A673 (cell line): ENCODE measurements at regions not wholly inside any gene's neighbourhood (a gene's known extent, or its start where the extent isn't known, plus 50 kb on each side); places are given as distances from the start of the nearest gene placed in this dataset.
"Not testable (repeated sequence)": the region's sequence is repeated elsewhere in the genome, so short reads cannot be mapped to it uniquely, and the experiment has no call there.

Experiments used
- BruUV-seq: library from RNA; stranded (reverse); fragments of 400-500 nt; replicated peaks from 2 replicates; lab custom pipeline; 2021; lab: Mats Ljungman, UMichigan
- CTCF ChIA-PET: fragments of 300-600 bp; sonication (Branson Sonifier 250); formaldehyde crosslinking; loops from one replicate; lab custom pipeline; 2022; ENCODE audit warnings: antibody characterized with exemption; lab: Charles Lee
- POLR2A ChIA-PET: fragments of 300-600 bp; sonication (Branson Sonifier 250); formaldehyde crosslinking; loops from one replicate; lab custom pipeline; 2022; ENCODE audit warnings: antibody characterized with exemption; ENCODE audit not compliant: low non-redundant PET; lab: Charles Lee
- DNase-seq: peaks from one replicate; pipeline ENCODE4 v3.0.0-alpha.2; 2015; ENCODE audit warnings: low spot score
- H3K27ac ChIP-seq: fragments of 200-600 bp; sonication (generic); 2 replicates; pipeline ENCODE4 v1.5.1; 2016; ENCODE audit warnings: mixed run types, low read depth, mild to moderate bottlenecking, mixed read lengths, antibody characterized with exemption, low read length; ENCODE audit not compliant: poor library complexity, severe bottlenecking
- H3K27me3 ChIP-seq: fragments of 200-600 bp; sonication (generic); replicated peaks from 2 replicates; pipeline ENCODE4 v1.6.1; 2017; ENCODE audit warnings: mixed run types, low read depth, mild to moderate bottlenecking, mixed read lengths, antibody characterized with exemption, low read length; ENCODE audit not compliant: insufficient read depth, poor library complexity
- H3K36me3 ChIP-seq: fragments of 200-600 bp; sonication (generic); 2 replicates; pipeline ENCODE4 v1.6.1; 2016; ENCODE audit warnings: mixed run types, mild to moderate bottlenecking, mixed read lengths, antibody characterized with exemption, low read length; ENCODE audit not compliant: insufficient read depth, poor library complexity, severe bottlenecking
- H3K4me1 ChIP-seq: fragments of 200-600 bp; sonication (generic); 2 replicates; pipeline ENCODE4 v1.6.1; 2017; ENCODE audit warnings: mixed run types, mild to moderate bottlenecking, mixed read lengths, antibody characterized with exemption, low read length; ENCODE audit not compliant: insufficient read depth, poor library complexity, severe bottlenecking
- H3K4me3 ChIP-seq: fragments of 200-600 bp; sonication (generic); 2 replicates; pipeline ENCODE4 v1.5.1; 2016; ENCODE audit warnings: low read depth, mixed run types, mild to moderate bottlenecking, mixed read lengths, low read length; ENCODE audit not compliant: poor library complexity, severe bottlenecking
- H3K9me3 ChIP-seq: fragments of 200-600 bp; sonication (generic); 2 replicates; pipeline ENCODE4 v1.6.1; 2016; ENCODE audit warnings: mixed run types, low read depth, mild to moderate bottlenecking, mixed read lengths, antibody characterized with exemption, low read length; ENCODE audit not compliant: poor library complexity, severe bottlenecking
- intact Hi-C: fragments of 100-400 bp; cut with micrococcal nuclease; formaldehyde crosslinking; loops from one replicate; pipeline ENCODE4 v1.10.0; 2022; ENCODE audit not compliant: unreplicated experiment

DNA sequence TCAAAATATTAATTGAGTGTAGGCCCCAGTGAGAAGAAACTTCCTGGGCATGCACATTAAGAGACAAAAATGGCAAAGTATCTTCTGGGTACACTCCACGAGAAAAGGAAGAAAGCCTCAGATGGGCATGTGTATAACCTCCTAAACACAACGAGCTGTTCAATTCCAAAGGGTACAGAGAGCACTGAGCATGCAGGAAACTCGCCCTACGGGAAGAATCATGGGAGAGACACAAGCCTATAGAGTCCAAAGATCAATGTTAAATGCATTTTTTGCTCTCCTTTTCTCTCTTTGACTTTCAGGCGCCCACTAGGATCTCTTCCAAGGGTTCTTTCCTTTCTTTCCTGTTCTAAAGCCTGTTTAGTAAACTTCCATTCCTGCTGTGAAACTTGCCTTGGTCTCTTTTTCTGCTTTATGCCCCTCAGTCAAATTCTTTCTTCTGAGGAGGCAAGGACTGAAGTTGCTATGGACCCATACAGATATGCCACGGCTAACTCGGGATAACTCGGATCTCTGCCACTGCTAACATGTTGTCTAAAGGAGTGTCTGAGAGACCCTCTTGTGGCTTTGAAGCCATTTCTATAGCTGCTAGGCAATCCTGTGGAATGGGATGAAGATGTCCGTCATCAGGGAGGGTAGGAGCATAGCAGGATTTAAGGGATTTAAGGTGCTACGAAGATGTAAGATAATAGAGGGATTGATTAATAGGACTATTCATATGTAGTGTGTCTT, 99.5 kb upstream of the MTLN start:
- BruUV-seq, H3K9me3 ChIP-seq, H3K4me1 ChIP-seq, H3K27me3 ChIP-seq, CTCF ChIA-PET, DNase-seq, H3K27ac ChIP-seq, intact Hi-C loops, POLR2A ChIA-PET, H3K36me3 ChIP-seq, H3K4me3 ChIP-seq: not testable (repeated sequence)

DNA sequence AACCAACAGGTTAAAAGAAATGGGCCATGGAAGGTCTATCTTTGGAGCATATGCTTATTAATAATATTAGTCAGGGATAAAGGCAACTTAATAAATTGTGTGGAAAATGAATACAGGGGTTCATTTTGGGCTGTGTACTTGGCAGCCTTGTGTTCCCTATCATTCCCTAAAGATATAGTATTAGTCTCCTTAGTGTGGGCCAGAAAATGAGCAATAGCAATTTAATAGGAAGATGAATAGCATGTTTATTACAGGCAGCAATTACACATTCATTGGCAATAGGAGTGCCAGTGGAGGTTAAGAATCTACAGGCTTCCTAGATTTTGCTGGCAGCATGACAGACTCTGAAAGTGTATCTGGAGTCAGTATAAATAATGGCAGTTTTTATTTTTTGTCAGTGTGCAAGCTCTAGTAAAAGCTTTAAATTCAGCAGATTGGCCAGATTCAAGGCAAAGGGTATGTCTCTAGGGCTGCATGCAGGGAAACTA, 98.7 kb upstream of the MTLN start:
- H3K36me3 ChIP-seq, H3K4me1 ChIP-seq, H3K4me3 ChIP-seq, DNase-seq, POLR2A ChIA-PET, H3K9me3 ChIP-seq, CTCF ChIA-PET, intact Hi-C loops, H3K27ac ChIP-seq, BruUV-seq, H3K27me3 ChIP-seq: not testable (repeated sequence)

- H3K9me3 ChIP-seq, H3K27me3 ChIP-seq, POLR2A ChIA-PET, CTCF ChIA-PET, H3K27ac ChIP-seq, H3K4me3 ChIP-seq, intact Hi-C loops, BruUV-seq, H3K4me1 ChIP-seq, H3K36me3 ChIP-seq, DNase-seq: not testable (repeated sequence)
Measured at GRCh38 chr2:110308728-110309127, 96.4 kb upstream of the MTLN start.

- POLR2A ChIA-PET, H3K27ac ChIP-seq, CTCF ChIA-PET, H3K9me3 ChIP-seq, BruUV-seq, H3K4me1 ChIP-seq, H3K27me3 ChIP-seq, intact Hi-C loops, DNase-seq, H3K36me3 ChIP-seq, H3K4me3 ChIP-seq: not testable (repeated sequence)
Measured at GRCh38 chr2:110292807-110293206, 80.5 kb upstream of the MTLN start.

DNA sequence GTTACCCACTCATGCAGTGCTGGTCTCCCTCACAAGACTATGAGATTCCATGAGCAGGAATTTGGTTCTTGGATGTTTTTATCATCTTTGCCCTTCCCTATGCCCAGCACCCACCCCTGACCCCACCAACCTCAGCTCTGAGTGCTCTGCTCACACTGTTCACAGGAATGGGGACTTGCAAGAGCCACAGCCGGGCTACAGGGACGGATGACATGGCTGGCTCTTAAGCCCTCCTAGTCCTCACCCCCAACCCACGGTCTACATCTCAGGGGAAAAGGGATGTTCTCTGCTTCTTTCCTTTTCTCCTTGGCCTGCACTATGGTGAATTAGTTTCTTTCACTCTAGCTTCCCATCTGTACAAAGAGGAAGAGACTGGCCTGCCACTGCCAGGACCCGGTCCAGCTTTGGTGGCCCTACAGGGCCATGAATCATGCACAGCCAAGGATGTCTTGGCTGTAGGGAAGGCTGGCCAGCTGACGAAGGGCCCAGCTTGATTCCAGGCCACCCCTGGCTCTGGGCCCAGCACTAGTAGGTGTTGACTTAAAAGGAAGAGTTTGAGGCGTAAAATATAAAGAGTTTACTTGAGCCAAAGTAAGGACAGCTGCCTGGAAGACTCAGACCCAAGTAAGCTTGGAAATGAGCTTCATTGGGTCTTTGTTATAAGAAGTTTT, 79.7 kb upstream of the MTLN start:
- H3K4me3 ChIP-seq, H3K27ac ChIP-seq, H3K4me1 ChIP-seq, H3K9me3 ChIP-seq, CTCF ChIA-PET, DNase-seq, POLR2A ChIA-PET, BruUV-seq, intact Hi-C loops, H3K36me3 ChIP-seq, H3K27me3 ChIP-seq: not testable (repeated sequence)

DNA sequence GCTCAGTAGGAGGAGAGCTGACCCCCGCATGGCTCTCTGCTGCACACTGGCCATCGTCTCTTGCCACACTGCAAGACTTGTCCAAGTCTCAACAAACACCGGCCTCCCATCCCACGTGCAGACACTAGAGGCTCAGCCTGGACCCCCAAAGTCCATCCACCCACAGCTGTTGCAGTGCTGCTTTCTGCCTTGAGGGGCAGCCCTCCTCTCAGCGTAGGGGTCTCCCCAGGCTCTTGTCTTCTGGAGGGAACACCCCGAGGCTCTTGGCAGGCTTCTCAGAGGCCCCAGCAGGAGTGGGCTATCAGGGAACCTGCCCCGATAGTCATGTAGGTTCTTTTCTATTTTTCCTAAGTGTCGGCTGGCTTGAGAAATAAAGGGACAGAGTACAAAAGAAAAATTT, 75.5 kb upstream of the MTLN start:
- CTCF ChIA-PET = not testable (repeated sequence)

DNA sequence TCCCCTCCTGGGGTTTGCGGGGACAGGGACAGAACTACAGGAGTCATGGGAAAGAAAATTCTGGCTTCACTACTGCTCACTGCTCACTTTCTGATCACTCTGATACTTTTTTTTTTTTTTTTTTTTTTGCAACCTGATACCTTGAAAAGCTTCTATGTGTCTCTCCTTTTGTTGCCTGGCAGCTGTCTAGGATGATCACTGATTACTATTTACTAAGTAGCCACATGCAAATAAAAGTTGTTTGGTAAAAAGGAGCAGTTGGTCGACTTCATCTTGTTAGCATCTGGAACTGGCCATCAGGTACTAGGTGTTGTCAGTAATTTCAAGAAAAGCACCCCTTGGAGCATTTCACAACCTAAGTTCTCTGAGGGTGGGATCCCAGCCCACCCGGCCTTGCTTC, 74.9 kb upstream of the MTLN start:
- H3K36me3 ChIP-seq, DNase-seq, H3K27ac ChIP-seq, POLR2A ChIA-PET, H3K4me3 ChIP-seq, CTCF ChIA-PET, H3K4me1 ChIP-seq, intact Hi-C loops, H3K27me3 ChIP-seq, BruUV-seq, H3K9me3 ChIP-seq: not testable (repeated sequence)

More for the DNA sequence above, 75.5 kb upstream of the MTLN start:
- H3K27ac ChIP-seq, H3K27me3 ChIP-seq, POLR2A ChIA-PET, H3K4me1 ChIP-seq, H3K9me3 ChIP-seq, DNase-seq, H3K4me3 ChIP-seq, H3K36me3 ChIP-seq, BruUV-seq, intact Hi-C loops: not testable (repeated sequence)
